Motor neuron (in vitro differentiated cells): ENCODE measurements at regions not wholly inside any gene's neighbourhood (a gene's known extent, or its start where the extent isn't known, plus 50 kb on each side); places are given as distances from the start of the nearest gene placed in this dataset.
"Not testable (repeated sequence)": the region's sequence is repeated elsewhere in the genome, so short reads cannot be mapped to it uniquely, and the experiment has no call there.

ENCODE experiments used
- ATAC-seq, 8 experiments: fragments of 200-7000 bp; cut with Tn5 transposase; replicated peaks in 6 of 8; 2 replicates each; pipeline ENCODE4 v1.8.0; 2021; ENCODE audit warnings: mild to moderate bottlenecking in 8 of 8, moderate library complexity in 8 of 8
- H3K27ac ChIP-seq, 2 donors: fragments of 250-450 bp; sonication (Bioruptor Pico); 2 replicates each; pipeline ENCODE4 v1.9.0; 2021; ENCODE audit warnings: antibody characterized with exemption in 2 of 2, mild to moderate bottlenecking in 2 of 2, moderate library complexity in 1 of 2
- H3K4me1 ChIP-seq, 2 donors: fragments of 250-450 bp; sonication (Bioruptor Pico); replicated peaks in 1 of 2; 2 replicates each; pipeline ENCODE4 v1.6.1; 2021; ENCODE audit warnings: antibody characterized with exemption in 2 of 2, mild to moderate bottlenecking in 2 of 2, moderate library complexity in 1 of 2
- H3K4me3 ChIP-seq, 5 donors: fragments of 250-450 bp; sonication (Bioruptor Pico); 2 replicates each; pipeline ENCODE4 v1.9.0; 2021; ENCODE audit warnings: antibody characterized with exemption in 5 of 5, mild to moderate bottlenecking in 5 of 5, moderate library complexity in 4 of 5
- WGBS, 10 experiments: fragments of 450-650 bp; shearing (Covaris generic); methylation state at CpG; one replicate each; pipeline ENCODE4 v1.0.0; 2022; 5-methylcytosine and 5-hydroxymethylcytosine counted together
- in situ Hi-C, 9 experiments: fragments of 400-800 bp; cut with MboI; loops; one replicate each; pipeline ENCODE4 v1.15.0; 2021; ENCODE audit warnings: low sequenced_read_pairs in 9 of 9, low pct_unique_long_range_greater_than_20kb in 2 of 9; ENCODE audit not compliant: unreplicated experiment in 9 of 9

- ATAC-seq, in situ Hi-C loops, H3K4me1 ChIP-seq, H3K4me3 ChIP-seq, H3K27ac ChIP-seq: not testable (repeated sequence)
- 0 to 50% (median 20%) methylated on average over 1 of the region's 2 CpGs; no CpG with 5 or more reads in 7 of the 10 experiments for WGBS, 10 experiments
These were observed 51.2 kb upstream of the MB21D2 start for GRCh38 chr3:192968901-192969300.

GRCh38 chr3:192980632-192981031 is 63.0 kb upstream of the MB21D2 start:
- Histone ChIP-seq H3K4me3 (no peak overlapping the region), H3K27ac (no peak overlapping the region), H3K4me1 (no peaks in the 10 kb centered on the region)
- ATAC-seq = no peak
- WGBS, 10 experiments = 52 to 100% (median 94%) methylated on average over 3 to 5 of the region's 5 CpGs
- in situ Hi-C loops = no loop called here

- ATAC-seq = no peak
- 68 to 93% (median 82%) methylated on average over 3 to 10 of the region's 10 CpGs for WGBS, 10 experiments
- no peak overlapping the region for H3K4me3 ChIP-seq
- H3K4me1 ChIP-seq = no peaks in the 10 kb centered on the region
- H3K27ac ChIP-seq = no peak overlapping the region
- in situ Hi-C loops = no loop called here
These were observed 68.7 kb upstream of the MB21D2 start for GRCh38 chr3:192986379-192986778.

DNA sequence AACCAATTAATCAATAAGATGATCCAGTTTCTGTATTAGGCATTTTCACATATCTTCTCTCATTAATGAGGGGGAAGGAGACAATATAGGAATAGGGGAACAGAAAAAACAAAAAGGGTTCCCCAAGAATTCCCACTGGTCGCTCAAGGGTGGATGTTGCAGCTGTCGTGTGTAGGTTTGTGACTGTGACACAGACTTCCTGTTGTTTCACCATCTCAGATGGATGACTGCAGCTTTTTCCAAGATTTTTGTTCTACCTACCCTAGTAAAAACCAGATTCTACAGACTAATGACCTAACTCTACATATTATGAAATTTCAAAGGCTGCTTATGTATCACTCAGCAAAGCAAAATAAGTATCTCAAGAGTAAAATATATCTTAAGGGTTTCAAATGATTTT is 73.7 kb upstream of the MB21D2 start:
- no peak overlapping the region for H3K27ac ChIP-seq
- ATAC-seq = no peak
- WGBS, 10 experiments = 100% methylated on average over 1 to 2 of the region's 2 CpGs; no CpG with 5 or more reads in 8 of the 10 experiments
- H3K4me1 ChIP-seq = no peaks in the 10 kb centered on the region
- H3K4me3 ChIP-seq = no peak overlapping the region
- in situ Hi-C loops = no loop called here

- no peak overlapping the region for H3K4me3 ChIP-seq
- ATAC-seq = peak in 3 of 8 experiments; percentile 27 to 74 (median 71)
- 5 to 88% (median 40%) methylated on average over 1 to 6 of the region's 6 CpGs; no CpG with 5 or more reads in 1 of the 10 experiments for WGBS, 10 experiments
- H3K4me1 ChIP-seq = no peaks in the 10 kb centered on the region
- in situ Hi-C loops = no loop called here
- H3K27ac ChIP-seq = no peak overlapping the region
These were observed 74.7 kb upstream of the MB21D2 start for GRCh38 chr3:192992361-192992760.

DNA sequence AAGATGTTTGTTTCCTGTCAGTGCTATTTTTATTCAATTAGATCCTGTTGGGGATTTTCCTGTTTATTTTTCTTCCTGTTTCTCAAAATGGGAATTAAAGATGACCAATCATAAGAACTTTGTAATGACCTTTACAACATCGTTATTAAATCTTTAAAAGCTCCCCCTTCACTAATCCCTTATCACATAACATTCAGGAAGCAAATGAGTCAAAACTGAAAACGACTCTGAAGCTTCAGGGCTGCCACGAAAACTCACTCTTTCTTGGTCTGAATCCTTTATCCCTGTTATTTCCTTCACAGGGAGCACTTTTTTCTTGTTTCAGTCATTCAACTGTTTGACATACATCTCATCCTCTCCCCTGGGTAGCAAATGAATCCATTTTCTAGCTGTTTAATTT is 75.8 kb upstream of the MB21D2 start:
- H3K27ac ChIP-seq = no peak overlapping the region
- WGBS, 10 experiments = 20 to 100% (median 74%) methylated on average over 1 to 3 of the region's 3 CpGs
- no peaks in the 10 kb centered on the region for H3K4me1 ChIP-seq
- ATAC-seq = no peak
- in situ Hi-C loops = no loop called here
- no peak overlapping the region for H3K4me3 ChIP-seq

DNA sequence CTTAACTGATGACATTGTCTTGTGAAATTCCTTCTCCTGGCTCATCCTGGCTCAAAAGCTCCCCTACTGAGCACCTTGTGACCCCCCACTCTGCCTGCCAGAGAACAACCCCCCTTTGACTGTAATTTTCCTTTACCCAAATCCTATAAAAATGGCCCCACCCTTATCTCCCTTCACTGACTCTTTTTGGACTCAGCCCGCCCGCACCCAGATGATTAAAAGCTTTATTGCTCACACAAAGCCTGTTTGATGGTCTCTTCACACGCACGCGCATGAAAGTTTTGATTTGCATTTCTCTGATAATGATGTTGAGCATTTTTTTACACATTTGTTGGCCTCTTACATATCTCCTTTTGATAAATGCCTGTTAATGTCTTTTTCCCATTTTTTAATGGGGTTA is 83.5 kb upstream of the MB21D2 start:
- ATAC-seq, H3K4me3 ChIP-seq, in situ Hi-C loops, H3K4me1 ChIP-seq, H3K27ac ChIP-seq: not testable (repeated sequence)
- WGBS, 10 experiments = 57 to 94% (median 85%) methylated on average over 3 to 5 of the region's 5 CpGs; no CpG with 5 or more reads in 1 of the 10 experiments

- H3K4me1 ChIP-seq, H3K4me3 ChIP-seq, H3K27ac ChIP-seq, in situ Hi-C loops, ATAC-seq: not testable (repeated sequence)
- WGBS, 10 experiments = 0 to 40% (median 9%) methylated on average over 1 of the region's 1 CpG
These were observed 86.0 kb upstream of the MB21D2 start for GRCh38 chr3:193003624-193004023.

- no peak for ATAC-seq
- in situ Hi-C loops = no loop called here
- no peaks in the 10 kb centered on the region for H3K4me1 ChIP-seq
- H3K4me3 ChIP-seq = no peak overlapping the region
- 0 to 100% (median 83%) methylated on average over 1 of the region's 1 CpG; no CpG with 5 or more reads in 1 of the 10 experiments for WGBS, 10 experiments
- H3K27ac ChIP-seq = no peak overlapping the region
These were observed 91.0 kb upstream of the MB21D2 start for GRCh38 chr3:193008654-193009053.

GRCh38 chr3:193010191-193010590 is 92.5 kb upstream of the MB21D2 start:
- 0 to 100% (median 79%) methylated on average over 1 of the region's 2 CpGs; no CpG with 5 or more reads in 4 of the 10 experiments for WGBS, 10 experiments
- Histone ChIP-seq H3K4me1 (no peaks in the 10 kb centered on the region), H3K27ac (no peak overlapping the region), H3K4me3 (no peak overlapping the region)
- no peak for ATAC-seq
- in situ Hi-C loops = no loop called here

- WGBS, 10 experiments = 50 to 100% (median 80%) methylated on average over 1 to 3 of the region's 3 CpGs; no CpG with 5 or more reads in 5 of the 10 experiments
- in situ Hi-C loops = no loop called here
- Histone ChIP-seq H3K27ac (no peak overlapping the region), H3K4me3 (no peak overlapping the region), H3K4me1 (peaks cover 5 to 6% of the 10 kb centered on the region in 2 donors)
- ATAC-seq = no peak
These were observed 94.3 kb upstream of the MB21D2 start for GRCh38 chr3:193011958-193012357.

- no peak for ATAC-seq
- in situ Hi-C loops = no loop called here
- peaks cover 5 to 6% of the 10 kb centered on the region in 2 donors for H3K4me1 ChIP-seq
- 0 to 100% (median 95%) methylated on average over 1 to 2 of the region's 2 CpGs; no CpG with 5 or more reads in 5 of the 10 experiments for WGBS, 10 experiments
- no peak overlapping the region for H3K27ac ChIP-seq
- H3K4me3 ChIP-seq = no peak overlapping the region
These were observed 97.2 kb upstream of the MB21D2 start for GRCh38 chr3:193014902-193015301.

DNA sequence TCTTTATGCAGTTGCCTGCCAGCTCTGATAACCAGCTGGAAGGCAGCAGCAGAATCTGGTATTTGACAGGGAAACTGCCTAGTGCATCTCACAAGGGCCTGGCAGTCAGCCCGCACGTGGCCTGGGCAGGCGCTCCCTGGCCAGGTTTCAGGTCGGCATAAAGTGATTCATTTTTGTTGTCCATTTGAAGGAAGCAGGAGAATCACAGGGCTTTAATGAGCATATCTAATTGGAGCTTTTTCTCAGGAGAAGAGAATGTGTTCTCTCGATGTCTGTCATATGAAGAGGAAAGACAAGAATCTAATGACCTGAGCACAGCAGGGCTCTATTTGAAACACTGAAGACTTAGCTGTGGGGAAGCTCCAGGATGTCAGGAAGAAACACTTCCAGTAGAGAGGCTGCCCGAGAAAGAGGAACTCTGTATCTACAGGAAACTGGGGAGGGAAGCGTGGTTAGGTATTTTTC is 98.8 kb upstream of the MB21D2 start:
- Histone ChIP-seq H3K4me1 (peaks cover 5 to 9% of the 10 kb centered on the region in 2 donors), H3K4me3 (no peak overlapping the region), H3K27ac (no peak overlapping the region)
- in situ Hi-C loops = no loop called here
- ATAC-seq = peak in 4 of 8 experiments; percentile 21 to 71 (median 38)
- WGBS, 10 experiments = 17 to 86% (median 43%) methylated on average over 1 to 7 of the region's 7 CpGs; no CpG with 5 or more reads in 1 of the 10 experiments

DNA sequence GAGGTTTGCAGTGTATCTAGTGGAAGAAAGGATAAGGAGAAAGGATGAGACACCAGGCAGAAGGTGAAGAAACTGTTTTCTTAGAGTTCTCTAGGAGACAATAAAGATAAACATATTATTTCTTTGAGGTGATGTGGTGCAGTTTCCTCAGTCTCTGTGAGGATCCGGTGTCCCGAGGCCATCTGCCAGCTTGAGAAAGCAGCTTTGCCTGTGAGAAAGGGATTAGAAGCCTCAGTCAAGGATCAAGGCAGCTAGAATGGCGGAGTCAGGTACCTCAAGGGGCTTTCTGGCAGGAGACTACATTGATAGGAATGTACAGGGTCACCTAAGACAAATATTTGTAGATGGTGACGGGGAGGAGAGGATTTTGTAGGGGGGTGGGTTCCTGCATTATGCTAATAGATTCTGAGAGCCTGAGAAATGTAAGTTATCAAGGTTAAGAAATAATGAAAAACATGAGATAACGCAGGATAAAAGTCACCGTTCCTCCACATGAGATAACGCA is 103.9 kb upstream of the MB21D2 start:
- in situ Hi-C loops = no loop called here
- Histone ChIP-seq H3K4me3 (no peak overlapping the region), H3K4me1 (peaks cover 4 to 7% of the 10 kb centered on the region in 2 donors), H3K27ac (no peak overlapping the region)
- no peak for ATAC-seq
- 54 to 100% (median 86%) methylated on average over 1 to 7 of the region's 7 CpGs for WGBS, 10 experiments
